Posterior cingulate gyrus (tissue), 11 donors: ENCODE measurements at regions not wholly inside any gene's neighbourhood (a gene's known extent, or its start where the extent isn't known, plus 50 kb on each side); places are given as distances from the start of the nearest gene placed in this dataset.

Source experiments
- DNase-seq, 10 donors: peaks; one replicate each; pipeline versions ENCODE4 v3.0.0 to v3.0.0-alpha.2; 2020 to 2021; ENCODE audit warnings: mixed read lengths in 3 of 10
- intact Hi-C: fragments of 100-400 bp; cut with DNase I; formaldehyde crosslinking; loops from one replicate; pipeline ENCODE4 v1.15.1; 2023

DNA sequence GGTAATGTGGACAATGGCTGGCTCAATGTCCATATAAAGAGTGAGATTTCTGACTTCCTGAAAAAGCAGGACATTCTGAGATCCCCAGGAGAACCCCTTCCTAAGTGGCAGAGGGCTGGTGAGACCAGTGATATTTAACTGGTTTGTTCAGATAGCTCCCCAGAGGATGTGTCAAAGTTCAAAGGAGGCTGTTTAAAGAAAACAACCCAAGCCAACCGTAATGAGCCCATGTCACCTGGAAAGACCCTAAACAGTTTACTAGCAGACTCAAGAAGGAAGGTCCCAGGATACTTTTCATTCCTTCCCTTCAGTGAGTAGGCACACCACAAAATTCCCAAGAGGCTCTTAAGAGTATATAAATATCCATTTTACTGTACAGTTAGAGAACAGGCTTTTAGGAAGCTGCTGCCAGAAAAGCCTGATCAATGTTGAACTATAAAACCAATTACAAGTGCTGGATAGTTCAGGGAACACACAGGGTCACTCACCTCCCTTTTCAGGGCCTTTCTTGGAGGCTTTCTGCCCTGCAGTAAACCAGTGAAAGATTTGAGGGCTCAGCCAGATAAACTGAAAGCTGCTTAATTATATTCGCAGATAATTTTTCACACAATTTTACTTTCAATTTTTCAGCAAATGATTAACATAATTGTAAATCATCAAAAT, 293.5 kb downstream of the ASXL3 start:
- intact Hi-C loops, result no loop called here
- DNase-seq, result no peak

DNA sequence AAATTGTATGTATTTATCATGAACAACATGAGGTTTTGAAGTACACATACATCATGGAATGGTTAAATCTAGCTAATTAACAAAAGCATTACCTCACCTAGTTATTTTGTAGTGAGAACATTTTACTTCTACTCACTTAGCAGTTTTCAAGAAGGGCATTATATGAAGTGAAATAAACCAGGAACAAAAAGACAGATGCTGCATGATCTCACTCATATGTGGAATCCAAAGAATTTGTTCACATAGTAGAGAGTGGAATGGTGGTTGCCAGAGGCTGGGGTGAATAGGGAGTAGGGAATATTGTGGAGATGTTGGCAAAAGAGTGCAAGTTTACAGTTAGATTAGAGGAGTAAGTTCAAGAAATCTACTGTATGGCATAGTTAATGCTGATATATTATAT, 292.0 kb downstream of the ASXL3 start:
- intact Hi-C loops, result no loop called here
- DNase-seq, result no peak

DNA sequence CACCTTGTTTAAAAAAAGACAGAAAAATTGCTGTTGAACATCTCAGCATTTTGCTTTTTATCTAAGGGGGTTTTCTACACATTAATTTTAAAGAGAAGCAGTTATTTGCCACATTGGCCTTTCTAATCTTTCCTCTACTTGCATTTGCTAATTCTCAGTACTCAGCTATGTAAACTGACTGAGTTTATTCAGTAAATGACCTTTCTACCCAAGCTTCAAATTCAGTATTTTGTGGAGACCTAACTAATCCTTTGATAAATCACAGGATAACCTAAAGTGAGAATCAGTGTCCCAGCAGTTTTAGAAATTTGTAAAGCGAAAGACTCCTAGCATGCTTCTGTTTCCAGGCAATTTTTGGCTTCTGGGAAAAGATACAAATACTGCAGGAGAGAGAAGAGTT, 288.4 kb downstream of the ASXL3 start:
- DNase-seq, result no peak
- intact Hi-C loops, result no loop called here

DNA sequence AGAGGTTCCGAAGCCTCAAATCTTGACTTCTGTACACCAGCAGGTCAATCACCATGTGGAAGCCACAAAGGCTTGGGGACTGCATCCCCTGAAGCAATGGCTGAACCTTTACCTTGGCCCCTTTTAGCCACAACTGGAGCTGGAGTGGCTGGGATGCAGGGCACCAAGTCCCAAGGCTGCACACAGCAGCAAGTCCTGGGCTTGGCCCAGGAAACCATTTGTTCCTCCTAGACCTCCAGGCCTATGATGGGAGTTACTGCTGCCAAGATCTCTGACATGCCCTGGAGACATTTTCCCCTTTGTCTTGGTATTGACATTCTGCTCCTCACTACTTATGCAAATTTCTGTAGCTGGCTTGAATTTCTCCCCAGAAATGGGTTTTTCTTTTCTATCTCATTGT, 285.9 kb downstream of the ASXL3 start:
- DNase-seq, result no peak
- intact Hi-C loops, result no loop called here

DNA sequence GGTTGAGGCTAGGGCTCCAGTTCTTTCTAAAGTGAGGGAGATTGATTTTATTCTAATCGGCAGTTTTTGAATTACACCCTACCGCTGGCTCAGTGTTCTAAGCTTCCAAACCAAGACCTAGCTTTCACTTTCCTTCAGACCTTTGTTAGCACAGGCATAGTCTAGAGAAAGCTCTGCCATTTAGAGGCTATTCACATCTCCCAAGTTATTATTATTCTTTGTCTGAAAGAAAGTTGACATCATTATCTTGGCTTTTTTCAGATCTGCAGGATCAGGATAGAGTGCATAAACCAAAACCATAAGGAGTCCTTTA, 276.8 kb downstream of the ASXL3 start:
- no peak for DNase-seq
- intact Hi-C loops, result no loop called here

DNA sequence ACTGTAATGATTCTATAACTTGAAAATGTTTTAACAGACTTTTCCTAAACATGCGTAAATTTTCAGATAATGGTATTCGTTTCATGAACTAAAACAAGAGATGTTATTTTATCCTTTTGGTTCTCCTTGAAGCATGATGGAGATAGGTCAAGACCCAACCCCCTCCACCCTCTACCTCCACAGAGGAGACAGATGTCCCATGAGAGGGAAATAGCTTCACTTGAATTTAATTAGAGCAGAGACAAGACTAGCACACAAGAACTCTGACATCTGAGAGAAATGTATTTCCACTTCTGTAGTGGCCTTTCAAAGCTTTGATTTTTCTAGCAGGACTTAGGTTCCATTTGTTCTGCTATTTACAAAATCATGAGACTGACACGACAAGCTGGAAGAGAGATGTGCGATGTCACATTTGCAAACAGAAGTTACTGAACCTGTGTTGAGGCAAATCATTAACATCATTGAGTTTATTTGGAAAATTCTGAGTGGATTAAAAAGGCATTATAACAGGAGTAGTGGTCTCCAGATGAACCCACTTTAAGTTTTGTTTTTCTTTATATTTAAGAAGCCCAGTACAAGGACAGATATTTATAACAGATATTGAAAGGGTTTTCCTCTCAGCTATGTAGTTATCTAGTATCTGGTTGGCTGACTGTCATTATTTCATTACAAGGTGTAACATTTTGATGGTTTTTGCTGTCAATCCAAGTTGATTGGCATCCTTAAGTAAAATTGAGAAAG, 276.2 kb downstream of the ASXL3 start:
- intact Hi-C loops, result no loop called here
- no peak for DNase-seq

DNA sequence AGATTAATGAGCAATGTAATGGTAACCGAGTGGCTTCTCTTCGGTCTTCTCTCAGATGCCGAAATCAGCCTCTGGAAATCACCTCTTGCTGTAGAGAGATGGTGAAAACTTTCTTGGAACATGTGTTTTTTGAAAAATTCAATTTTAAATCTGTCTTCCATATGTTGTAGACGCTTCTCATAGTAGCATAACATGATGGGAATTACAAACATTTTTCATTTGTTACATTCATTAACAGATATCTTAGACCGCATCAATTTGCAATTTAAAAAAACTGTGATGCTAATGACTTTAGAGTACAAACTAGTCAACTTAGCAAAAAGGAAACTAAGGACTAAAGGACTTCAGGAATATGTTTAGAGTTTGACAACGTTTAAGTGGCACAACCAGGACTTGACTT, 275.2 kb downstream of the ASXL3 start:
- intact Hi-C loops, result no loop called here
- no peak for DNase-seq

DNA sequence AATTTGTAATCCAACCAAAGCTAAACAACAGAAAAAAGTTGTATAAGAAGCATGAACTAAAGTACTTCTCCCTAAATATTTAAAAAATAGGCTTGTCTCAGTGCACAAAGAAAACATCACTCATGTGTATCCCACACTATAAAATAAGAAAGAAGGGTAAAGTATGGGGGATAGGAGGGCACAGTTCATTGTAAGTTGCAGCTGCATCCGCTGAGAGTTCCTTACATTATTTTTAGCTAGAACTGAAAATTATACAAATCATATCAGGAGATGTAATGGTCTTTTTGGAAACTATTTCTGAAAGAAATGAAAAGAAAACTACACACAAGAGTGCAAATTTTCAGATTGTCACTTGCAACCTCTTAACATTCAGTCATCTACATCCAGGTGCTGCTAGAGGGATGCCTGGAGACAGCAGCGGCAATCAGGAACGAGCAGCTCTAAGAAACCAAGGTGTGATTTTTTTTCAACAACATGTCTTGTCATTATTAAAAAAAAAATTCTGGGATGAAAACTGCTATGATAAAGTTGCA, 273.6 kb downstream of the ASXL3 start:
- DNase-seq, result no peak
- intact Hi-C loops, result no loop called here

DNA sequence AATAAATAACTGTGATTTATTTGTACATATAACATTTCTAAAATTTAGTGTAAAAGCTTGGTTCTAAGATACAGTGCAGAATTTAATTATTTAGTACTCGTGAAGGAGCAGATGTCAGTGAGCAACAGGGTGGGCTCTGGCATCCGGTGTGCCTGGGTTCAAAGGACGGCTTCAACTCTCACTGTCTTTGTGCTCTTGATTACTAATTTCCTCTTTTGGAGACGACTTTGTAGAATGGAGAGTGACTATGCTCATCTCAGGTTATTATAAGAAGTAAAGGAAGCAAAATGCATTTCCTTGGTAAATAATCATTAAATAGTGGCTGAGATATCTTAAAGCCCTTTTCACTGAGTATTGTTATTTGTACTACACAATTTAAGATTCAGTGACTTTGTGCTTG, 271.7 kb downstream of the ASXL3 start:
- intact Hi-C loops, result no loop called here
- DNase-seq, result no peak

DNA sequence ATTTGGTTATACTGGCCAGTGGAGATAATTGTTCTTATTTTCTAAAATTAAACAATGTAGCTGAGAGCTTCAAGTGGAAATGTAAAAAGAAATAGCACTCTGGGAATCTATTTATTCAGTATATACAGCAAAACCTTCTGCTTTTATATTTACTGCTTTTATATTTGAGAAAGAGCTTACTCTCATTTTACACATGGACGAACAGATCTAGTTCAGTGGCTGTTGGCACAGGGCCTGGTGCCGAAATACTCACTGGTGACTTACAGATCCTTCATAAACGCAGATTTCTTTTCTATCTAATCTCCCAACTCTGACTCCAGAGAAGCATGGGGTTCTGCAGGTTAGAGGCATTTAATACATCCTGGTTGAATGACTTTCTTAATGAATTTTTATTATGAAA, 266.2 kb downstream of the ASXL3 start:
- peak in 7 of 10 donors; percentile 30 to 82 (median 54) for DNase-seq
- intact Hi-C loops, result no loop called here

DNA sequence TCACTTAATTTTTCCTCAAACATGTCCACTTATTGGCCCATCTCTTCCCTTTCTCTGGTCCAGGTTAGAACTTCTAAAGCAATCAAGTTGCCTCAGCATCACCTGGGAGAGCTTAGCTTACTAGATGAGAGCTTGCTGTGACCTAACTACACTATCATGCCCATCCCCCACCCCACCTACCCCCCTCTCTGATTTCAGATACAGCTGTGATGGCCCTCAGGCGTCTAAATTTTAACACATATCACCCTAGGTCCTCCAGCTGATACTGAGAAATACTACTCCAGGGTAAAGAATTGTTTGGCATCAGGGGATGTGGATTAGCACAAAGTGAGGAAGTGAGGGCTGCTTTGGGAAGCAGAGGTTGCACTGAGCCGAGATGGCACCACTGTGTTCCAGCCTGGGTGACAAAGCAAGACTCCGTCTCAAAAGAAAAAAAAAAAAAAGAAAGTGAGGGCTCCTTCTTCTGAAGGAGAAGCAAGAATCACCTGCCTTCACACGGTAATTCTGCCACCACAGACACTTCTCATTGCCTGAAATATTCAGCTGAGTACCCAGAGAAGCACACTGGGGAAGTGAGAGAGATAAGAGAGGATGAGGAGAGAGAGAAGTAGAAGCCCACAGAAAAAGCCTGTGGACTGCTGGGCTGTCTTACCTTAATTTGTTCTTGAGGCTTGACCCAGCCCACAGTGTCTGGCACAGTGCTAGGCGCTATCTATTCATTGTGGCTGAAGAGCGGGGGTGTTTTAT, 263.4 kb downstream of the ASXL3 start:
- intact Hi-C loops, result no loop called here
- DNase-seq, result no peak

DNA sequence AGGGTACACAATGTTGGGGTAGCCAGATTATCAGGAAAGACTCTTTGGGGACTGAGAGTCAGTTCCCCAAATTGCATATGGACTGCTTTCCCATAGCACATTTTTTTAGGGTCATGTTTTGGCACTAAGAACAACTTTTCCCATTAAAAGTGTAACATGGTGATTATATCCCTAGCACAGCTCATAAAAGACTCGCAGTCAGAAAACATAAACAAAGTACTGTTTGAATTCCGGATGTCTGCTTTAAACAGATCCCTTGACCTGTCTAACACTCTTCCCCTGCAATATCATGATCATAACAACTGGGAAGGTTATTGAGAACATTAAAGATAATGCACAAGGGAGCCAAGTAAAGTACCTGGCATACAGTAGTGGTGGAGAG, 262.2 kb downstream of the ASXL3 start:
- intact Hi-C loops, result no loop called here
- no peak for DNase-seq

DNA sequence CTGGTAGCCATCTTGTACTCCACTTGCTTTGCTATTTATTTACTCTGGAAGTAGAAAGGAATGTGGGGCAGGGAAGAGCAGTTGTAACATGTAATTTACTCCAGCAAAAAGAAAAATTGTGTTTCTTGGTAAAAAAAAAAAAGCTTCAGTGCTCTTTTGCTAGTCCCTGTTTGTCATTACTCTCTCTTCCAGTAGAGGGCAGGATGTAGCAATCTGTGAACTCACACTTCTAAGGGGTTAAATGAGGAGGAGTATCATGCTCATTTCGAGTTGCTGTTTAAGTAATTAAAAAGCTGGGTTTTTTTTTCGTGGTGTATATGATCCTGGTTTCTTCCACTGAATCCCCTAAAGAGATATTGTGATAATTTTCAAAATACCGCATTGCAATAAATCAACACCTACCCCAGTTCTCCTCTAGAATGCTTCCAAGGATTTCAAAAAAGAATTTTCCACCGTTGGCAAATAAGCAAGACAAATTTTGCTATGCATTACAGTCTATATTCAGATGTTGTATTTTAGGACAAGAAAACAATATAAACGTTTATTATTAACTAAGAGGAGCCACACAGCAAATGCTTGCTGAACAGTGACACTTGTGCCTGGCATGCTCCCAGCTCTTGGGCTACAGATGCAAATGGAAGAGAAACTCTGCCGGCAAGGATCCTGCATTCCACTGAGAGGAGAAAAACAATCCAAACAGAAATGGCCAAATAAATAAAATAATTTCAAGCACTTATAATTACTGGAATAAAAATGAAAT, 261.6 kb downstream of the ASXL3 start:
- intact Hi-C loops, result loop anchor here (5.0 kb wide), 1 partner anchor 483 kb away; no protein-coding TSS in a partner anchor
- DNase-seq, result peak; percentile 15 to 86 (median 39)

DNA sequence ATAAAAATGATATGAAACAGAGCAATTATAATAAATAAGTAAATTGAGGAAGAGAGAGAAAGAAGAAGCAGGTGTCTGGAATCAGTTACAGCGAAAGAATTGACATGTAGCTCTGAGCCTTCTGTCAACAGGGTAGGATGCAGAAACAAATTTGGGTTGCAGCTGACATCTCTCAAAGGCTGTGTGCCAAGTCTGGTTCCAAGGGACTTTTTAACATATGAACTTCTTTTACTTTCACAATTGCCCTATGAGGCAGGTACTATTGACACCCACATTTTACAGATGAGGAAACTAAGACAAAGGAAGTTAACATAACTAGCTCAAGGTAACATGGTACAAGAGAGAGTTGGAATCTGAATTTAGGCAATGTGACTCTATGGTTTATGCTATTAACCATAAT, 260.0 kb downstream of the ASXL3 start:
- DNase-seq, result no peak
- intact Hi-C loops, result loop anchor here (5.0 kb wide), 1 partner anchor 484 kb away; no protein-coding TSS in a partner anchor

DNA sequence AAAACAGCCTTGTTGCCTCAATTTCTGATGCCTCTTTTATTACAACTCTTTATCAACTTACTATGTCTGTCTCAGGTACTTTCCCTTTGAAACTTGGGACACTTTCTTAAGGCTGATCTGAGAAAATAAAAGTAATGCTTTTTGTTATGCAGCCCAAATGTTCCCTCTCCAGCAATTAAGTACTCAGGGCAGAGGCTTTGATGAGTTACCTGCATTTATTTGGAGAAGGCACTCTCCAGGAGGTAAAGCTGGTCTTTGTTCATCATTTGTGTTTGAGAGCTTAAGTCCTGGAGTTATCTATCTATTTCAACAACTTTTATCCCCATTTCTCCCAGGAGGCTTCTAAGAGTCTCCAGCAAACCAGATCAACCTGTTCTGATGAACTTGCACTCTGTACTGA, 259.2 kb downstream of the ASXL3 start:
- intact Hi-C loops, result loop anchor here (5.0 kb wide), 1 partner anchor 485 kb away; no protein-coding TSS in a partner anchor
- no peak for DNase-seq

DNA sequence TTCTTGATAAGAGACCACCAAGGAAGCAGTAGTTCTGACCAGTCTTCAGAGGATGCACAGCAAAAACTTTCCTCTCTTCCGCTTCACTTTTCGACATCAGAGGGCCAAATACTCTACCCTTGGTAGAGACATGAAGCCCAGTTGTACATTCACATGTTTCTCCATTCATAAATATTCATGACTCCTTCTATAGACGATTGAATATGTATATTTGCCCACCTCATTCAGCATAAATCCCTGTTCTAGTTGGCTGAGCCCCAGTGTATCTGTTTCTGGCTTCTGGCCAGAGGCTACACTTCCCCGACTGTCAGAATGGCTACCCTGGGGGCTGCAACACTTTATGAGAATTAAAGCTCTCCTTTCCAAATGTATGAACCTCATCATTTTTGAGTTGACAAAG, 258.5 kb downstream of the ASXL3 start:
- DNase-seq, result no peak

DNA sequence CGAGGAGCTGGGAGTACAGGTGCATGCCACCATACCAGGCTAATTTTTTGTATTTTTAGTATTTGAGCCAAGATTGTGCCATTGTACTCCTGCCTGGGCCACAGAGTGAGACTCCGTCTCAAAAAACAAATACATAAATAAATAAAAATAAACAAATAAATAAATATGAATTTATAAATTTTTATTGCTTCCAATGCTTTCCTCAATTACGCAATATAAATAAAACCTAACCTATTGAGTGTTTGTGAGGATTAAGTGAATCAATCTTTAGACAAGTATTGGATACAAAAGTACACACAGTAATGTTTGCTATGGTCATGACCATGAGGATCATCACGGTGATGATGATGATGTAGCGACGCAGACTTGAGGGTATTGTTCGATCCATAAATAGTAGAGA, 257.4 kb downstream of the ASXL3 start:
- intact Hi-C loops, result loop anchor here (5.0 kb wide), 1 partner anchor 487 kb away; no protein-coding TSS in a partner anchor
- no peak for DNase-seq

More for the DNA sequence above, 258.5 kb downstream of the ASXL3 start:
- intact Hi-C loops, result loop anchor here (5.0 kb wide), 1 partner anchor 486 kb away; no protein-coding TSS in a partner anchor

DNA sequence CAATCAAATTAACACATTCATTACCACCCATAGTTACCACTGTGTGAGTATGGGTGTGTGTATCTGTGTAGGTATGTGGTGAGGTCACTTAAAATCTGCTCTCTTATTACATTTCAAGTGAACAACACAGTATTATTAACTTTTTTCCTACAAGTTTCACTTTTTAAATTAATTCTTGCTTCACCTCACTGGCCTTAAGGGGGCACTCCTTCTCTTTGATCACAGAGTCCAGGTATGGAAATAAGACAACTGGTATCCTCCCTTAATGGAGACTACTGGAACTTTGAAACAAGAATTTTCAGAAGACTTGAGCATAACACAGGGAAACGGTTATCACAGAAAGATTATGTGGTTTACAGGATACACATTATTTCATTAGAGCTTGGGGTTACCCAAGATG, 255.8 kb downstream of the ASXL3 start:
- intact Hi-C loops, result no loop called here
- no peak for DNase-seq

DNA sequence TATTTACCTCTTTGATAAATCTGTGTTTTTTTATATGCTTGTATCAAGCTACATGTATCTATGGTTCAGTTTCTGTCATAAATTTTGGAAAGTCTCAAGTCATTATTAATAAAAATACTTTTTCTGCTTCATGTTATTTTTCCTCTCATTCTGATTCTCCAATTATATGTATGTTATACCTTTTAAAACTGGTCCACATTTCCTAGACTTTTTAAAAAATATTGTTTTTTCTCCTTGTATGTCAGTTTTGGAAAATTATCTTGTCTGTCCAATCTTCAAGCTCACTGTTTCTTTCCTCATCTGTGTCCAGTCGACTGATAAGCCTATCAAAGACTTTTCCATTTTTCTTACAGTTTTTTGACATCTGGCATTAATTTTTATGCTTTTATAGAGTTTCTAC, 253.4 kb downstream of the ASXL3 start:
- no peak for DNase-seq
- intact Hi-C loops, result no loop called here

DNA sequence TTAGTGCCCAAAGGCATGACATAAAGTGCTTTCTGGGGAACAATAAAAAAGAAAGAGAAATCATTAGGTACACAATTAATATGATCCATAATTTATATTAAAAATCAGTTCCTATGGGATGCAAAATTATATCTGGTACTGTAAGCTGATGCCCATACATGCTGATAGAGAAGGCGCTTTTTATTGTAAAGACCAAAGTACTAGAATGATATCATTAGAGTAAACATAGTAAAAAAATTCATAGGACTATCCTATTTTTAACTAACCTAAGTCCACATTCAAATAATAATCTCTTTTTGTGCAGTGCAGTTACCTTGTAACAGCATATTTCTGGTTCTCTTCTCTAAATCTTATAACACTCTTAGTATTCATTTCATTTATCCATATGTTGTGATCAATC, 252.2 kb downstream of the ASXL3 start:
- intact Hi-C loops, result no loop called here

DNA sequence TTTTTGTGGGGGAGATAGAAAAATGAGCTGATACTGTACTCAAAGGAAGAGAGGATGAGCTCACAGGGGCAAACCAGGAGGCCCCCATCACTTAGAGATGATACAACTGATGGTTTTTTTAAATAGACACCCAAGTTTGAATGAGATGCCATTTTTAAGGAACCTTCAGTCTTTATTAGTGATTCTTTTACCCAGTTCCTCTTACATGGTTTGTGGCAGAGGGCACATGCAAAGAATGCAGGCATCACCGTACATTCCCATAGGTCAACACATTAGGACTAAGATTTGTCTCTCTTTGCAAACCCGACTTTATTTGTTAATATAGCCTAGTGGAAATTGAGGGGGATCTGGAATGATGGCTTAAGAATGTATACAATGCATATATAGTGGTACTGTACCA, 250.9 kb downstream of the ASXL3 start:
- no peak for DNase-seq
- intact Hi-C loops, result no loop called here

More for the DNA sequence above, 252.2 kb downstream of the ASXL3 start:
- no peak for DNase-seq
